Nephron (organoid): ENCODE measurements at regions not wholly inside any gene's neighbourhood (a gene's known extent, or its start where the extent isn't known, plus 50 kb on each side); places are given as distances from the start of the nearest gene placed in this dataset.

Source experiments
- H3K27ac Mint-ChIP-seq, 3 experiments: 2 replicates each; pipeline ENCODE4 v1.8.0; 2020; ENCODE audit warnings: mixed read lengths in 3 of 3, mild to moderate bottlenecking in 2 of 3, moderate library complexity in 1 of 3
- H3K27me3 Mint-ChIP-seq: 2 replicates; pipeline ENCODE4 v1.8.0; 2021; ENCODE audit warnings: low read depth, mild to moderate bottlenecking, moderate library complexity, mixed read lengths
- H3K36me3 Mint-ChIP-seq: 2 replicates; pipeline ENCODE4 v1.8.0; 2020; ENCODE audit warnings: low read depth, mixed read lengths
- H3K4me1 Mint-ChIP-seq: 2 replicates; pipeline ENCODE4 v1.8.0; 2020; ENCODE audit warnings: mixed read lengths
- H3K4me3 Mint-ChIP-seq, 3 experiments: 2 replicates each; pipeline ENCODE4 v1.8.0; 2020; ENCODE audit warnings: mild to moderate bottlenecking in 3 of 3, mixed read lengths in 3 of 3, moderate library complexity in 2 of 3
- H3K9me3 Mint-ChIP-seq: 2 replicates; pipeline ENCODE4 v1.8.0; 2020; ENCODE audit warnings: mixed read lengths
- TF ChIP-seq, protein P1 (sequence below), 3 experiments: fragments of 200-600 bp; sonication (generic); IDR thresholded peaks; one replicate each; pipeline ENCODE4 v1.5.0; 2021; ENCODE audit warnings: antibody characterized with exemption in 3 of 3; ENCODE audit not compliant: unreplicated experiment in 3 of 3

DNA sequence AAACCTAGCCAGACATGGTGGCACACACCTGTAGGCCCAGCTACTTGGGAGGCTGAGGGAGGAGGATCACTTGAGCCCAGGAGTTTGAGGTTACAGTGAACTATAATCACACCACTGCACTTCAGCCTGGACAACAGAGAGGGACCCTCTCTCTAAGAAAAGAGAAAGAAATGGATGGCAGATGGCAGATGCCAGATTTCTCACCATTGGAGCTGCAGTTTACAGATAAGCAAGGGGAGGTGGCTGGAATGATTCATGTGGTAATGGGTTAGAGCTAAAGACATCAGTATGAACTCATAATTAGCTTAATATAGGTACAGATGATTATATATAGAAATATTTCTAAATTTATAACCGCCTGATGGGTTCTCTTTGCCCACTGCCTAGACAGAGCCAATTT, 80.1 kb upstream of the IPO5 start:
- TF ChIP-seq, protein P1, sequence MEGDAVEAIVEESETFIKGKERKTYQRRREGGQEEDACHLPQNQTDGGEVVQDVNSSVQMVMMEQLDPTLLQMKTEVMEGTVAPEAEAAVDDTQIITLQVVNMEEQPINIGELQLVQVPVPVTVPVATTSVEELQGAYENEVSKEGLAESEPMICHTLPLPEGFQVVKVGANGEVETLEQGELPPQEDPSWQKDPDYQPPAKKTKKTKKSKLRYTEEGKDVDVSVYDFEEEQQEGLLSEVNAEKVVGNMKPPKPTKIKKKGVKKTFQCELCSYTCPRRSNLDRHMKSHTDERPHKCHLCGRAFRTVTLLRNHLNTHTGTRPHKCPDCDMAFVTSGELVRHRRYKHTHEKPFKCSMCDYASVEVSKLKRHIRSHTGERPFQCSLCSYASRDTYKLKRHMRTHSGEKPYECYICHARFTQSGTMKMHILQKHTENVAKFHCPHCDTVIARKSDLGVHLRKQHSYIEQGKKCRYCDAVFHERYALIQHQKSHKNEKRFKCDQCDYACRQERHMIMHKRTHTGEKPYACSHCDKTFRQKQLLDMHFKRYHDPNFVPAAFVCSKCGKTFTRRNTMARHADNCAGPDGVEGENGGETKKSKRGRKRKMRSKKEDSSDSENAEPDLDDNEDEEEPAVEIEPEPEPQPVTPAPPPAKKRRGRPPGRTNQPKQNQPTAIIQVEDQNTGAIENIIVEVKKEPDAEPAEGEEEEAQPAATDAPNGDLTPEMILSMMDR (IDR thresholded peaks at IDR 0.05; ENCODE audit: unreplicated experiment in 3 of 3) = no peak
- Mint-ChIP-seq H3K4me3 (no peak overlapping the region), H3K4me1 (peaks cover 4% of the 10 kb centered on the region), H3K27me3 (peaks cover 4% of the 10 kb centered on the region), H3K9me3 (no peaks in the 10 kb centered on the region), H3K27ac (no peak overlapping the region), H3K36me3 (no peaks in the 10 kb centered on the region)

DNA sequence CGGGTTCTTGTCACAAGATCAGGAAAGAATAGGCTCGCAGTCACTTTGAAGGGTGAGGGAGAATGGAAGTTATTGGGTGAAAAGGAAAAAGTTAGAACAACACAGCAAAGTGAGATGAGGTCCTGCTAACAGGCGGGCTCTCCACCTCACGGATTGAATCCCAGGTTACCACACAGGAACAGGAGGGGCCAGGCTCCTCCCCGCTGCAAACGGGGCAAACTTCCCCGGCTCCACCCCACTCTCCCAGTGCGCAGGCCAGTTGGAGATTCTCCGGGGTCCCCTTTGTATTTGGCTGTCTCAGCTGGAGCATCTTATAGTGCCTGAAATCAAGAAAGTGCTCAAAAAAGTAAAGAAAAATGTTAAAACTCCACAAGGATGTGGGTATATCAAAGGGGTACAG, 78.3 kb upstream of the IPO5 start:
- no peaks in the 10 kb centered on the region for H3K36me3 Mint-ChIP-seq
- no peaks in the 10 kb centered on the region for H3K9me3 Mint-ChIP-seq
- no peak overlapping the region for H3K4me3 Mint-ChIP-seq
- H3K27ac Mint-ChIP-seq = no peak overlapping the region
- peaks cover 11% of the 10 kb centered on the region for H3K4me1 Mint-ChIP-seq
- TF ChIP-seq, protein P1 (IDR thresholded peaks at IDR 0.05; ENCODE audit: unreplicated experiment in 3 of 3) = no peak
- H3K27me3 Mint-ChIP-seq = peaks cover 4% of the 10 kb centered on the region

DNA sequence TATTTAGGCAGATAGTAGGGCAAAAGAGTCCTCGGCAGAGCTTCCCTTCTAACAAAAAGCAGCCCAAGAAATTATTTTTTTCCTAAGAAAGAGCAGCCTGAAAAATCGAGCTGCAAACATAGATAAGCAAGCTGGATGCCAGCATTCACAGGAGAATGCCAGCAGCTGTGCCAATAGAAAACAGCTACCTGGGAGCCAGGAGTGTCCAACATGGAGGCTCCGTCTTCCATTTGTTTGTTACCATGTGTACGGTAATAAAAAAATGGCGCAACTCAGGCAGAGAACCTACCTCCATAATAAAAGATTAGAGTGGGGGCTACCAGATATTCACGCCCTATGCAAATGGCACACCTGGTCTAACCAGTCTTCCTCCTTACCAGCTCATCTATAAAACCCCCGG, 77.6 kb upstream of the IPO5 start:
- no peaks in the 10 kb centered on the region for H3K9me3 Mint-ChIP-seq
- TF ChIP-seq, protein P1 (IDR thresholded peaks at IDR 0.05; ENCODE audit: unreplicated experiment in 3 of 3) = no peak
- no peak overlapping the region for H3K4me3 Mint-ChIP-seq
- peaks cover 4% of the 10 kb centered on the region for H3K27me3 Mint-ChIP-seq
- no peaks in the 10 kb centered on the region for H3K36me3 Mint-ChIP-seq
- H3K27ac Mint-ChIP-seq = no peak overlapping the region
- peaks cover 16% of the 10 kb centered on the region for H3K4me1 Mint-ChIP-seq

DNA sequence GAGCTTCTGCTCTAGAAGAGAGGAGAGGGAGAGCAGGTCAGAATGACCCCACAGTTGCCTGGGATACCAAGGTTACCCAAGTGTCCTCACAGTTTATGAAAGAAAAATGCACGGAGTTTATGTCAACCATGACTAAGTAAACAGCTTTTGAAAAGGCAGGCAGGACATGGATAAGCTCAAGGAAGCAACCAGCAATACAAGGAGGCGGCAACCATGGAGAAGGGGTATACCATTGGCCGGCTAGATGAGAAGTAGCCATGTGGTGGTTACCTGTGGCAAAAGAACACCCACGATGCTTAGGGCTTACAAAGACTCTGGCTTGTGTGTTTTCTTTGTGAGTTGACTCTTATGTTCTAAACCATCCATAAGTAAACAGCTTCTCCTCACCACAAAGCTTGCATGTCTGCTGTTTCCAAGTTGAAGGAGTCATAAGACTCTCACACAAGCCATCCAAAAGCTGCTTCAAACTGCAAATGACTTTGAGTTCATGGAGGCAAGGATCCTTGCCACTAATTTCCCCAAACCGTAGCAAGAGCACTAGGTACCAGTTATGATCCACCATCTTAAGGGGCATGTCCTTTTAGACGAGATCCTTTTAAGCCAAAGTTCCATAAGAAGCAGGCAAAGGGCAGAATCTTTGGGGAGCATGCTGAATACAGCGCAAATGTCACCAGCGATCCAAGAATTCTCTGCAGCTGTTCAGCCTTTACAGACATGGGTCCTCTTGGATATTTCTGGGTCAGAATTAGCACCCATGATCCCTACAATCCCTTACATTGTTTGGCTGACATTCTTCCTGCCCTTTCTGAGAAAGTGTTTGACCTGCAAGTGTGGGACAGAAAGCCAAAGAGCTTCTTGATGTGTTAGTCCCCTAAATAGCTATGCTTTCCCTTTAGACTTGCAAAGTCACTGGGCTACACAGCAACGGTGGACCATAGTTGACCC, 74.8 kb upstream of the IPO5 start:
- TF ChIP-seq, protein P1 (IDR thresholded peaks at IDR 0.05; ENCODE audit: unreplicated experiment in 3 of 3) = no peak
- Mint-ChIP-seq H3K4me3 (no peak overlapping the region), H3K4me1 (peaks cover 33% of the 10 kb centered on the region), H3K9me3 (no peaks in the 10 kb centered on the region), H3K36me3 (no peaks in the 10 kb centered on the region), H3K27ac (no peak overlapping the region), H3K27me3 (peaks cover 4% of the 10 kb centered on the region)

DNA sequence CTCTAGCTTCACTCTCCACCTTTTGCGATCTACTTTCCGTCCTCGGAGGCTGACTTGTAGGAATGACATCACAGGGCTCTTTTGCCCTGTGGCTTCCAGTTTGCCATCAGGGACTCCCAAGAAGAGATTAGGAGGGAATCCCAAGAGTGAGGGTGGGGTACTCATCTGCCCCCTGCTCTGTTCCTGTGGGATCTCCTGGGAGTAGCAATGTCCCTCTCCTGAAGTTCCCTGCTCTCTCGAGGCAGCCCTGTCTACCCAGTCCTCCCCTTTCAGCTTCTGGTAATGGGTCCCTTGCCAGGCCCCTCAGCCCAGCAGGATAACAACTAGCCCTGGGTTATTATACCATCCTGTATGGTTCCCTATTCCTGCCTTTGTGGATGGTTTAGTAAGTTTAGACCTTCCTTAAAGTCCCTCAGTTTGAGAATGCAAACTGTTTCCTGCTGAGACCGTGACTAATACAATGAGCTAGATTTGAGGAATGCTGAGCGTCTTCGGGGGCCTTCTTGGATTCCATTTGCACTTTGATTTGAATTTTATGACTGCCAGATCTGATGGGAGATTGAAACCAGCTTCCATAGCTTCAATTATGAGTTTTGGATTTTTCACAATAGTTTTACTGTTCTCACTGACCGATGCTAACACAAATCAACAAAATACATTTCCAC, 73.7 kb upstream of the IPO5 start:
- no peak overlapping the region for H3K4me3 Mint-ChIP-seq
- H3K4me1 Mint-ChIP-seq = peaks cover 39% of the 10 kb centered on the region
- H3K9me3 Mint-ChIP-seq = no peaks in the 10 kb centered on the region
- H3K36me3 Mint-ChIP-seq = no peaks in the 10 kb centered on the region
- H3K27me3 Mint-ChIP-seq = no peaks in the 10 kb centered on the region
- TF ChIP-seq, protein P1 (IDR thresholded peaks at IDR 0.05; ENCODE audit: unreplicated experiment in 3 of 3) = no peak
- H3K27ac Mint-ChIP-seq = peak overlapping the region; percentile 28 to 40 (median 31)
